WTC11 (cell line): ENCODE measurements at regions not wholly inside any gene's neighbourhood (a gene's known extent, or its start where the extent isn't known, plus 50 kb on each side); places are given as distances from the start of the nearest gene placed in this dataset.

Experiments used
- ATAC-seq: fragments of 200-7000 bp; cut with Tn5 transposase; 2 replicates; pipeline ENCODE4 v1.10.0; 2021; ENCODE audit warnings: mild to moderate bottlenecking, moderate library complexity
- CTCF ChIA-PET: fragments of 300-600 bp; sonication (Branson Sonifier 250); formaldehyde crosslinking; loops from one replicate; lab custom pipeline; 2021; ENCODE audit warnings: antibody characterized with exemption; lab: Charles Lee
- POLR2A ChIA-PET: fragments of 350-600 bp; sonication (Branson Sonifier 250); formaldehyde crosslinking; loops from one replicate; lab custom pipeline; 2021; ENCODE audit warnings: antibody characterized with exemption; lab: Charles Lee
- DNase-seq: peaks from one replicate; pipeline ENCODE4 v3.0.0; 2021; ENCODE audit warnings: low spot score
- H3K27ac Mint-ChIP-seq: 2 replicates; pipeline ENCODE4 v1.8.0; 2021; ENCODE audit warnings: mixed read lengths
- H3K27me3 Mint-ChIP-seq: 2 replicates; pipeline ENCODE4 v1.8.0; 2021; ENCODE audit warnings: low read depth, mild to moderate bottlenecking, moderate library complexity, mixed read lengths
- H3K36me3 Mint-ChIP-seq: 2 replicates; pipeline ENCODE4 v1.8.0; 2021; ENCODE audit warnings: mixed read lengths
- H3K4me1 Mint-ChIP-seq: 2 replicates; pipeline ENCODE4 v1.8.0; 2022; ENCODE audit warnings: mixed read lengths
- H3K4me3 Mint-ChIP-seq: 2 replicates; pipeline ENCODE4 v1.8.0; 2021; ENCODE audit warnings: mild to moderate bottlenecking, moderate library complexity, mixed read lengths
- H3K9me3 Mint-ChIP-seq: 2 replicates; pipeline ENCODE4 v1.8.0; 2021; ENCODE audit warnings: mixed read lengths
- AR ChIP-seq: fragments of 250-450 bp; sonication (Bioruptor Pico); IDR thresholded peaks from 2 replicates; pipeline ENCODE4 v1.9.0; 2021; ENCODE audit warnings: mild to moderate bottlenecking
- ARID4B ChIP-seq: sonication (generic); formaldehyde crosslinking; IDR thresholded peaks from 2 replicates; pipeline ENCODE4 v1.8.0; 2023; ENCODE audit warnings: missing genetic modification reagents, mild to moderate bottlenecking, borderline replicate concordance
- ATF1 ChIP-seq: sonication (generic); formaldehyde crosslinking; IDR thresholded peaks from 2 replicates; pipeline ENCODE4 v1.8.1; 2023; ENCODE audit warnings: mild to moderate bottlenecking, moderate library complexity, missing genetic modification reagents
- ATF3 ChIP-seq: sonication (generic); formaldehyde crosslinking; conservative IDR thresholded peaks from 2 replicates; pipeline ENCODE4 v1.8.1; 2022; ENCODE audit warnings: mild to moderate bottlenecking, missing genetic modification reagents
- ELF4 ChIP-seq: sonication (generic); formaldehyde crosslinking; IDR thresholded peaks from 2 replicates; pipeline ENCODE4 v1.8.1; 2022; ENCODE audit warnings: low read depth, mild to moderate bottlenecking, moderate library complexity, missing genetic modification reagents
- GABPB1 ChIP-seq: sonication (generic); formaldehyde crosslinking; IDR thresholded peaks from 2 replicates; pipeline ENCODE4 v1.8.1; 2023; ENCODE audit warnings: mild to moderate bottlenecking, missing genetic modification reagents
- GTF2I ChIP-seq: fragments of 250-450 bp; sonication (Bioruptor Pico); conservative IDR thresholded peaks from 2 replicates; pipeline ENCODE4 v1.4.0; 2021; ENCODE audit warnings: mild to moderate bottlenecking
- HMGXB4 ChIP-seq: sonication (generic); formaldehyde crosslinking; IDR thresholded peaks from 2 replicates; pipeline ENCODE4 v1.8.1; 2023; ENCODE audit warnings: mild to moderate bottlenecking, moderate library complexity, missing genetic modification reagents
- NFATC4 ChIP-seq: fragments of 250-450 bp; sonication (Bioruptor Pico); IDR thresholded peaks from 2 replicates; pipeline ENCODE4 v1.9.0; 2021; ENCODE audit warnings: mild to moderate bottlenecking
- NFYB ChIP-seq: sonication (generic); formaldehyde crosslinking; conservative IDR thresholded peaks from 2 replicates; pipeline ENCODE4 v1.8.0; 2022; ENCODE audit warnings: low read depth, missing genetic modification reagents
- NR2C2 ChIP-seq: sonication (generic); formaldehyde crosslinking; IDR thresholded peaks from 2 replicates; pipeline ENCODE4 v1.8.0; 2022; ENCODE audit warnings: mild to moderate bottlenecking, missing genetic modification reagents
- SOX15 ChIP-seq: fragments of 250-450 bp; sonication (Bioruptor Pico); IDR thresholded peaks from 2 replicates; pipeline ENCODE4 v1.9.0; 2021; ENCODE audit warnings: mild to moderate bottlenecking
- TEAD4 ChIP-seq: sonication (generic); formaldehyde crosslinking; IDR thresholded peaks from 2 replicates; pipeline ENCODE4 v1.8.0; 2022; ENCODE audit warnings: mild to moderate bottlenecking, missing genetic modification reagents
- TP53 ChIP-seq: sonication (generic); formaldehyde crosslinking; IDR thresholded peaks from 2 replicates; pipeline ENCODE4 v1.8.1; 2023; ENCODE audit warnings: mild to moderate bottlenecking, missing genetic modification reagents
- ZMAT4 ChIP-seq: fragments of 250-450 bp; sonication (Bioruptor Pico); IDR thresholded peaks from 2 replicates; pipeline ENCODE4 v1.9.0; 2021; ENCODE audit warnings: mild to moderate bottlenecking
- ZNF219 ChIP-seq: sonication (generic); formaldehyde crosslinking; IDR thresholded peaks from 2 replicates; pipeline ENCODE4 v1.8.0; 2023; ENCODE audit warnings: missing genetic modification reagents, mild to moderate bottlenecking, borderline replicate concordance
- ZNF416 ChIP-seq: fragments of 250-450 bp; sonication (Bioruptor Pico); IDR thresholded peaks from 2 replicates; pipeline ENCODE4 v1.9.0; 2021; ENCODE audit warnings: mild to moderate bottlenecking, inconsistent platforms

- TF ChIP-seq AR (no peak), GABPB1 (no peak), HMGXB4 (CRISPR knock-in tag) (no peak), ZNF416 (no peak), NFATC4 (CRISPR knock-in tag) (no peak)
- TF ChIP-seq, all 79 proteins: peak for 0
These were observed 176.8 kb downstream of the C7orf25 start (continued) for GRCh38 chr7:42735081-42735480.

- Mint-ChIP-seq H3K27me3 (peaks cover 3% of the 10 kb centered on the region; the same call in 1 of the 2 replicates), H3K4me3 (no peak overlapping the region), H3K9me3 (peaks cover 39% of the 10 kb centered on the region), H3K27ac (no peak overlapping the region)
- CTCF ChIA-PET = no interaction called here
- TF ChIP-seq NR2C2 (CRISPR knock-in tag) (no peak), ZMAT4 (CRISPR knock-in tag) (no peak), ATF1 (CRISPR knock-in tag) (no peak), NFATC4 (CRISPR knock-in tag) (no peak), ARID4B (CRISPR knock-in tag) (no peak), SOX15 (no peak), TP53 (no peak), ELF4 (no peak), ATF3 (no peak), GTF2I (CRISPR knock-in tag) (no peak), NFYB (no peak), ZNF219 (CRISPR knock-in tag) (no peak), TEAD4 (CRISPR knock-in tag) (no peak)
- TF ChIP-seq, all 79 proteins: peak for 0
- ATAC-seq (no peak), DNase-seq (no peak)
- H3K36me3 Mint-ChIP-seq = no peaks in the 10 kb centered on the region
- H3K4me1 Mint-ChIP-seq = no peaks in the 10 kb centered on the region
- POLR2A ChIA-PET = no interaction called here
These were observed 177.3 kb downstream of the C7orf25 start for GRCh38 chr7:42734568-42734967.
